GM18909 (cell line): ENCODE measurements at regions not wholly inside any gene's neighbourhood (a gene's known extent, or its start where the extent isn't known, plus 50 kb on each side); places are given as distances from the start of the nearest gene placed in this dataset.

ENCODE experiments used
- ATAC-seq: cut with Tn5 transposase; IDR thresholded peaks from one replicate; pipeline ENCODE4 v1.9.1; 2021; ENCODE audit warnings: mild to moderate bottlenecking; ENCODE audit not compliant: unreplicated experiment, poor library complexity

- ATAC-seq: no peak
These were observed 176.1 kb downstream of the INSIG2 start for GRCh38 chr2:118264232-118264990.

- no peak for ATAC-seq
These were observed 169.4 kb downstream of the INSIG2 start for GRCh38 chr2:118257696-118258095.

GRCh38 chr2:118255771-118256372 is 167.6 kb downstream of the INSIG2 start:
- ATAC-seq: no peak

GRCh38 chr2:118255301-118255700 is 167.0 kb downstream of the INSIG2 start:
- ATAC-seq: no peak

- no peak for ATAC-seq
These were observed 165.8 kb downstream of the INSIG2 start for GRCh38 chr2:118254116-118254515.

- no peak for ATAC-seq
These were observed 163.2 kb downstream of the INSIG2 start for GRCh38 chr2:118251427-118251826.

- no peak for ATAC-seq
These were observed 162.2 kb downstream of the INSIG2 start for GRCh38 chr2:118250463-118250862.

- ATAC-seq: peak; percentile 16
These were observed 161.7 kb downstream of the INSIG2 start for GRCh38 chr2:118250001-118250400.

- ATAC-seq: peak; percentile 71
These were observed 161.3 kb downstream of the INSIG2 start for GRCh38 chr2:118249531-118249930.

- no peak for ATAC-seq
These were observed 158.5 kb downstream of the INSIG2 start for GRCh38 chr2:118246726-118247125.

- ATAC-seq: no peak
These were observed 157.8 kb downstream of the INSIG2 start for GRCh38 chr2:118246079-118246478.

- no peak for ATAC-seq
These were observed 156.4 kb downstream of the INSIG2 start for GRCh38 chr2:118244686-118245085.

GRCh38 chr2:118243031-118243430 is 154.8 kb downstream of the INSIG2 start:
- ATAC-seq: no peak

GRCh38 chr2:118242216-118242615 is 153.9 kb downstream of the INSIG2 start:
- no peak for ATAC-seq

GRCh38 chr2:118241128-118241527 is 152.9 kb downstream of the INSIG2 start:
- ATAC-seq: no peak

GRCh38 chr2:118240276-118240675 is 152.0 kb downstream of the INSIG2 start:
- no peak for ATAC-seq

GRCh38 chr2:118239284-118239683 is 151.0 kb downstream of the INSIG2 start:
- ATAC-seq: no peak

- ATAC-seq: no peak
These were observed 149.2 kb downstream of the INSIG2 start for GRCh38 chr2:118237451-118237850.

GRCh38 chr2:118232796-118233195 is 144.5 kb downstream of the INSIG2 start:
- ATAC-seq: no peak

GRCh38 chr2:118232391-118232790 is 144.1 kb downstream of the INSIG2 start:
- ATAC-seq: no peak

GRCh38 chr2:118231759-118232158 is 143.5 kb downstream of the INSIG2 start:
- ATAC-seq: no peak
